Stimulated activated CD8-positive, alpha-beta memory T cell treated with anti-CD3 and anti-CD28 coated beads, Interleukin-4, amount 100 ng/mL, for 1 hour (primary cell): ENCODE measurements at regions not wholly inside any gene's neighbourhood (a gene's known extent, or its start where the extent isn't known, plus 50 kb on each side); places are given as distances from the start of the nearest gene placed in this dataset.

Experiments used
- DNase-seq, 2 donors: peaks; one replicate each; pipeline ENCODE4 v3.0.0-alpha.2; 2020; ENCODE audit warnings: low read depth in 2 of 2, low spot score in 1 of 2

DNA sequence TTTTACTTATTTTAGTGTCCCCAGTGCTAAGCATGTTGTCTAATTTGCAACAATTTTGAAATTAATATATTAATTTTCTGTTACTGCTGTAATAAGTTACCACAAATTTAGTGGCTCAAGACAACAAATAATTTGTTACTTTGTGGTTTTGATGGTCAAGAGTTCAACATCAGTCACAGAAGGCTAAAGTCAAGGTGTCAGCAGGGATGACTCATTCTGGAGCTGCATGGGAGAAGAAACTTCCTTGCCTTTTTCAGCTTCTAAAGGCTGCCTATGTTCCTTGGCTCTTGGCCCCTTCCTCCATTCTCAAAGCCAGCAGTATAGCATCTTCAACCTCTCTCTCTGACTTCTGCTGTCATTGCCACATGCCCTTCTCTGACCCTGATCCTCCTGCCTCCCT, 271.8 kb downstream of the HLX start:
- no peak for DNase-seq

DNA sequence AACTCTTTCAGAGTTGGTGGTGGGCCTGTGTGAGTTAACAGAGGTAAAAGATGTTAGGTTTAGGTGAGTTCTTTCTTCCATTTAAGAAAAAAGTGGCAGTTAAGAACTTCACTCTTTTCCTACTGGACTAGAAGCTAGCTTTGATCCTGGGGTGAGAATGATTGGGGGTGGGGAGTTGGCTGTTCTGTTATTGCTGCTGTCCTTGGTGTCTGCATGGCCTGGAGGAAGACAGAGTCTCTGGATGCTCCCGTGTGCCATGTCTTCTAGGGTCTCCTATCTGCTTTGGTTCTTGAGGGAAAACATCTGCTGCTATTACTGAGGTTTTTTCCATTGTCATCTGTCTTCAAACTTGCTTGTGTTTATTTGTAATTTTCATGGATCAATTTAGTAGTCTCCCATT, 275.7 kb downstream of the HLX start:
- no peak for DNase-seq

DNA sequence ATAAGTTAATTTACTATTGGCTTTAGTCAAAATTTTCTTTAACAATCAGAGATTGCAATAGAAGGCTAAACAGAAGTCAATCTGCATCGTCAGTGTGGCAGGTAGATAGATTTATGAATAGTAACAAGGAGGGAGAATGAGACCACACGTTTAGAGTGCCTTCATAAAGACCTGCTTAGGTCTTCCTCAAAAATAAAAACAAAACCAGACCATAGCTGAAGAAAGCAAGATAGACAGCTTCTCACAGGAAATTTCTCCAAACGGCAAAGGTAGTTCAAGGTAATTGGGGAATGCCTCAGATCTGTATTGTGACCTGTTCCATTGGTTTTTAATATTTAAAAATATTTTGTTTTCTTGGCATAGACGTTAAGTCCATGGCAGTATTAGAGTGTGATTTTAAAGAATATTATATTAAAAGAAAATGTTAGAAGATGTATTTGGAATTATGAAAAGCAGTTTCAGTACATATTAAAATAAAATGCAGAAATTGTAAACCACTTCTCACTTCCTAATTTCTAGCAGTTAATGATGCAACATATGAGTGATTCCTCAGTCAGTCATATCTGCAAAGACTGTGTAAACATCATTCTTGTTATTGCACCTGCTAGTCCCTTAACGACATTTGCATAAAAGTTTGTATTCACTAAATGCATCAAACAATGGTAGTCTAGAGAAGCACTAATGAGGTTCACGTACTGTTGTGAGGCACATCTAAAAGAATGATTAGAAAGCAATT, 278.0 kb downstream of the HLX start:
- DNase-seq, result no peak

DNA sequence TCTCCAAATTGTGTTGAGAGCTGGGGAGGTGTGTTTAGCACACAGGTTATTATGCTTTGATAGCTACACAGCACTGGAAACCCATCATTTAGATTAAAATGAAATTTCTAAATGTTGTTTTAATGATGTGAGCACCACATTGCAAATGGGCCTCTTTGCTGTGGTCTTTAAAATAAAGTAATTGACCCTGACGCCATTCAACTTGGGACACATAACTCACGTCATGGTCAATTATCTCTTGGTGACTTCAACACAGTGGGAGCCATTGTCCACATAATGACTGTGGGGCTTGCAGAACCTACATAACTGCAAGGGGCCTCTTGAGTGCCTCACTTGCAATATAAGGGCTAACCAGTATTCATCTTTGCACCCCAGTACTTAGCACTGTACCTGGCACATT, 280.4 kb downstream of the HLX start:
- DNase-seq, result no peak

DNA sequence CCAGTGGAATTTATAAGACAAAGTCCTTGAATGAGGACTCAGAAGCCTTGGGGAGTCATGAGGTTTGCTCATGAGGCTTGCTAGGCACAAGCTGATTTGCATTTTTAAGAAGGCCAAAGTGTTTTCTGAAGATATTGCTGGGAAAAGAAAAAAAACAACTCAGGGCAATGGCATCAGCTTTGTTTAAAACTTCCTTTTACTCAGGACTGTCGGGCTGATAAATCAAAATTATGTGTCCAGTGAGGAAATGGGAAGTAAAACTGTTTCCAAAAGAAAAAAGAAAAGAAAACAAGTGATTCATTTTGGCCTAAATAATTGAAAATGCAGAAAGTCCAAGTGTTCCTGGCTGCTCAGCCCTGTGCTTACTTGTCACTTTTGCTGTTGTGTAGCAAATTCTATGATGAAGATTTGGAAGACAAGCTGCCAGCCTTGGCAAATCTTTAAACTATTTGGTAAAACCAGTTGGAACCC, 282.4 kb downstream of the HLX start:
- DNase-seq, result no peak

DNA sequence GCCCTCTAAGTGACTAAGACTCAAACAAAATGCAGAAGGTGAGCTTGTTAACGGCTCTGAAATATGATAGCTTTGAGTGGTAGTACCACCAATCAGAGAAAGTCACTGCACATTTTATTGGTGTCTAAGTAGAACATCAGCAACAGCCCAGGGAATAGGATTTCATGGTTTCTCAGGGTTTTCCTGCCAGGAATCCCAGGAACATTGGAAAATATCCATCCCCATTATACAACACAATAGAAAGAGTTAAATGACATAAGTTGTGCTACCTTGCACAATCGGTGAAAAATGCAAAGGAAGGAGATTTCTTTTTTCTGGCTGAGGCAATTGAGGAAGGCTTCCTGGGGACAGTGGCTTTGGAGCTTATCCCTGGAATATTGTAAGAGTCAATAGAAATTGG, 283.1 kb downstream of the HLX start:
- DNase-seq, result no peak

DNA sequence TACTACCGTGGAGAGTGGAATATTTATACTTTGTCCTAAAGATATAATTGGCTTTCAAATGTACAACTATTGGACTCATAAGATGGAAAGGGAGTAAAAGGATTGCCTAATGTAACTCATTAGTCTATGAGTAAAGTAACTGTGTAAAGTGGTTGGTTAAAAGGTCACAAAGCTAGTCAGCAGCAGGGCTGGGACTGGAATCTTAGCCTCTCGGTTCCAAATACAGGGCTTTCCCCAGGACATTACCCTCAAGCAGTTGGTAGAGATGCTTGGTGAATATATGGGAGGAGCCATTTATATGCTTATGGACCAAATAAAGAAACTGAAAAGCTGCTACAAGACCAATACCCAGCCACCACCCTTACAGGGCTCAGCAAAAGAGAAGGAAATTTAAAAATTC, 283.7 kb downstream of the HLX start:
- no peak for DNase-seq

DNA sequence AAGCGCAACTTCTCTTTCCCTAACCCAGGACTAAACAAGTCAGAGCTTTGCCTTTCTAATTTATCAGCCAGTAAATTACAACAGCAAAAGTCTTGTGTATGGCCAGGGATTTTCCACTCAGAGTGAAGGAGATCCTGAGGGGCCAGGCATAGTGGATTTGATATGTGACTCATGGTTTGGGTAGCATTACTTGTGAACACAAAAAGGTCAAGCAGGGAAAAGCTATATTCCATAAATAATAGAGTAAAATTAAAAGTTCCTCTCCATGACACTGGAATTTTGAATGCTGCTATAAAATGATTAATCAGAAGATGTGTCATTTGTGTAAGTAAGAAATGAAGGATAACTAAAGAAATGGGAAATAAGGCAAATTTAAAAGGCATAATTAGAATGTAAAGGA, 284.8 kb downstream of the HLX start:
- no peak for DNase-seq

DNA sequence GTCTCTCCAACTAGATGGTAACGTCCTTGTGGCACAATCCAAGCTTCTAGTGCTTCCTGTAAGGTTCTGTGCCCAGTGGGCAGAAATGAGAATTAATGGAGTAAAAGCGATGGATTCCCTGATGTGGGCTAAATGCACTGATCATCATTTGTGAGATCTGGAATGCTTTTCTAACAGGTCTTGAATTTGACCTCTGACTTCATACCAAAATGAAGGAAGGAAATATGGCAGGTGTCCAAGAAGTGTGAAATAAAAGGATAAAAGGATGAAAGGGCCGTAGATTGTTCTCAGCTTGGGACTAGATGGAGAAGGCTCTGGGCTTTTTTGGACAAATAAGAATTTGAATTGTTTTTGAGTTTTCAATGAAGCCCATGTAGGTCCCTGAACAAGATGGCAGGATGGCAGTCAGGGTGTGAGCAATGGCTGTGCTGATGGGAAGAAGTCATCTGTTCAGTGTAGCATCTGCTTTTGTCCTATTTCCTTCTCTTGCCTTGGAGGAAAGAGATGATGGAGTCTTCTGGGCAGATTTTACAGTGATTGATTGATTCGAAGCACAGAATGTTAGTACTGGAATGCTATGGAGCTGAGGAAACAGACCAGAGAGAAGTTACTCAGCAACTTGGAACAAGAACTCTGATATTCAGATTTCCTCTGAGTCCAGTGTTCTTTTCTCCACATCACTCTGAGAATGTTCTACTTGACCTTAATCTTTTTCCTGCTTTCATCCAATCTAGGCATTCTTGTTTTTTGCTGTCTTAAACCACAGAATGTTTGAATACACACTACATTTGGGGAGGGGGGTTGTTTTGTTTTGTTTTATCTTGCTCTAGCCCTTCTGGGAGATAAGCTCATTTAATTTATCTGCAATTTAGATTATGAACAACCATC, 286.0 kb downstream of the HLX start:
- DNase-seq, result no peak

DNA sequence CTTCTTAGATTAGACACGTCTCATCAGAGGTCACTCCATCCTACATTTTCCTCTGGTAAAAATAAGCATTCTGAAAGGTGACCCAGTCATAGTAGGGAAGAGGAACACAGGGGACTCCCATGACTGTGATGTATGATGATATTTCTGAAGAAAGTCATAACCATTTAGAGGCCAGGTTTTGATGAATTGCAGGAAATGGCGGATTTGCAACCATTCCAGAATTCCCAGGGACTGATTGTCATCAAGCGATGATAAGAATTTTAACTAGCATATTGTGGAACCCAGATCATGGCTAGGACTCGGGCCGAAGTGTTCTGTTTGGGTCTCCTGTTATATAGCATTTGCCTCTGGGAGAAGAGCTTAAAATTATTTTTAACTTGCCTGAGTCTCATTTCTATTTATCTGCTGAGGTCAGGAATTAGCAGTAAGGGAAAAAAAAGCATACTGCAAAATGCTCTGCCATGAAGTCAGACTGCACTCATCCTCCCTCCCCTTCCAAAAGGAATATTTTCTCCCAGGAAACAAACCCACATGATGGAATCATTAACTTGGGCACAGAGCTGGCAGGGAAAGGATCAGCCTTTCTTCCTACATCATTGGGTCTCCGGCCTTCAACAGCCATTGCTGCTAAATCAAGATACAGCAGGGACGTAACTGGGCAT, 286.7 kb downstream of the HLX start:
- no peak for DNase-seq

DNA sequence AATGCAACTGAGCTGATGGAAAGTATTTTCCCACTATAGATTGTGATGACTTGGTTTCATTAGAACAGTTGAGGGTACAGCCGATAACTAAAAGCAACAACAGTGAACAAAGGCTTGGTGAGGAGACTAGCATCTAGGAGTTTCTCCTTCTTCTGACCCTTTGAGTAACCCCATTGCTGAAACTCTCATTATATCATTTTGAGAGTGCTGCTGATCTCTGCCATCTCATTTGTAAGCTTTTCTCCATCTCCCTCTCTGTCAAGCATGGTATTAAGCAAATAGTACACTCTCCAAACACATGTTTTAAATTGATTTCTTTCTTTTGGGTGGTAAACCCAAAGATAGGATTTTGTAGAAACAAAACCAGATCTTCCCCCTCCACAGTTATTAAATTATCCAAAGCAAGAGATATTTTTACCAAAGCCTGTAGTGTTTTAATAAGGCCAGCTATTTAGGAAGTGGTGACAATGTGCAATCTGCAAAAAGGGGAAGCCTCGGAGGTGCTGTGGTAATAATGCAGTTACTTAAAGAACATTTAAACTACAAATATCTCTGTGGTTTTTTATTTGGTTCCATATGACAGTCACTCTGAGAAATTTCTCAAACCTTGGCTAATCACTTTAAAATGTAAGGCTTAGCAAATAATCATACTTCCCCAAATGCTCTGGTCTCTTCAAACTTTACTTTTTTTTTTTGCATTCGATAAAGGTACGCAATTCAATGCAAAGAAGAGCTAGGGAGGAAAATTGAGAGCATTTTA, 287.5 kb downstream of the HLX start:
- no peak for DNase-seq

DNA sequence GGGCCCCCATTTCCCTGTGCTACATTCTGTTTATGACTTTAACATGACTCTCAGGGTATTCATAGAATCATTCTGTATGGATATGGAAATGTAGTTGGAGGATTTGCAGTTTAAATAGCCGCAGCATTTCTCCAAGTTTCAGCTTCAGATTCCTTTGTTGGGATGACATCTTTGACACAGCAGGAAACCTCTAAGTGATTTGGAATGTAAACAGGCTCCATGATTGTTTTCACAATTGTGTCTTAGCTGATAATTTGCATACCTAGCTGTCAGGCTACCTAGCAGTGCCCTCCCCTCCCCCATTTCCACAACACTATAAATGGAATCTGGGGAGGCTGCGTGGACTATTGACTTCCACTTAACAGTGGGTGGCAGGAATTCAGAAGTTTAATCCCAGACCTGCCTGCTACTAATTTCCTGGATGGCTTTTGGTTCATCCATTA, 290.2 kb downstream of the HLX start:
- no peak for DNase-seq

DNA sequence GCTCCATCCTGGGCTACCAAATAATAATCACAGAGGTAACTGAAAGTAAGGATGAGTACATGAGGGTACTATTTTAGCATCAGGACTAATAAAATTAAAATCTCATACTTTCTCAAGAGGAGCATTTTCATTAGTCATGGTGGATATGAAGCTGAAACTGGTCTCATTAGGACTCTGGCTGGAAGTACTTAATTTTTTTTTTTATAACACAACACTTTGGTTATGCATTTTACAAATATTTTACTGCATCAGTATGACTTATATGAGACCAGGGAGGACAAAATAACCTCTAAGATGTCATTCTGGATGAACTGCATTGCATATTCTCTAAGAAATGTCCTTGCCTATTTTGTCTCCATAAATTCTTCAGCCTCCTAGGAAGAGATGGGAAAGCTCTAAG, 290.9 kb downstream of the HLX start:
- DNase-seq, result no peak

DNA sequence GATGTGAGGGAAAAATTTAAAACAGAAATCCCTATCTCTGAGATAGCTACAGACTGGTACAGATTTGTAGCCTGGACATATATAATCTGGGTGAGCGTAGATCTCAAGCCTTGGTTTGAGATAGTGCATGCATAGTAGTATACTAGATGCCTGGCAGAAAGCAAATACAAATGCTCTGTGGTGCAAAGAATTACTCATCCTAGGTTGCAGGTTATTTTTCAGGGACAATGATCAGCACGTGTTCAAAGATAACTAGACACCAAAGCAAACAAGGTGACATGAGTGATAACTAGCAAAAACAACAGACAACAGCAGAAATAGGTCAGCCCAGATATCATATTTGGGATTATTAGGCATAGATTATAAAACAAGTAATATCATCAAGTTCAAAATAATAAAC, 292.5 kb downstream of the HLX start:
- no peak for DNase-seq

DNA sequence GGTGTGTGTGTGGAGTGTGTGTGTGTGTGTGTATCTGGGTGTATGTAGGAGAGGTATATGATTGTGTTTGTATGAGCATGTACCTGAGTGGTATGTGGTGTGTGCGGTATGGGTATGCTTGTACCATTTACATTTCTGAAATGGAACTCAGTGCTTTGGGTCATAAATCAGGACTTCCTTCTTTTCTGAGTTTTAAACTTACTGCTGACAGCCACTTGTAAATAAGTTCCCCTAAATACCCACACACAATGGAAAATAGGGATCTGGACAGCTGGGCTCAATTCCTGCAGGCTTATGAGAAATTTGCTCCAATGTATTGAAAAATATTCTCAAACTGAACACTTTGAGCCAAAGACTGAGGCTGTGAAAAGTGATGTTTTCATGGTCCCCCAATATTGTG, 293.6 kb downstream of the HLX start:
- DNase-seq, result no peak

DNA sequence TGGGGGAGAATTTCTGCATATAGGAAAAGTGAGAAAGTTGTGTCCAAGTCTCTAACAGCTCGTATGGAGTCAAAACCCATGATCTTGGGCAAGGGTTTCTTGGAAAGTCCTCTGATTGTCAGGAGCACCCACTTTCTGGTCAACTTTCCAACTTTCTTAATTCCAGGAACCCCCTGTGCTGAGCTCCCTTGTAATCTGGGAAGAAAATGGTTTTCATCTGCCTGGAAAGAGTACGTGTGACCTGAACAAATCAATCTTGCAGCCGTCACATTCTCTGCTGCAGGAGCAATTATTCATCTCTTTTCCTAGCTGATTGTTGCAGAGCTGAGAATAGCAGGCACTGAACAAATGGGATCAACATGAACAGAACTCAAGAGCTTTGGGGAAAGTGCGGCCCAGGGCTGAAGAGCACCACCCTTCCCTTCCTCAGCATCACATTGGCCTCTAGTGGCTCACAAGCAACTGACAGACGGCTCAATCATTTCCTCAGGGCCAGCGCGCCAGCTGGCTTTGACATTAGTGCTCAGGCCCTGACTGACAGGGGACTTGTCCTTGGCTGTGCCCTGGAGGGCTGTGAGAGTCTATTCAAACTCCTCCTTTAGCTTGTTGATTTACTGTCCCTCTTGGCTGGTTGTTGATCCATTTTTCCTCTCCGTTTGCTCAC, 295.2 kb downstream of the HLX start:
- DNase-seq, result no peak

DNA sequence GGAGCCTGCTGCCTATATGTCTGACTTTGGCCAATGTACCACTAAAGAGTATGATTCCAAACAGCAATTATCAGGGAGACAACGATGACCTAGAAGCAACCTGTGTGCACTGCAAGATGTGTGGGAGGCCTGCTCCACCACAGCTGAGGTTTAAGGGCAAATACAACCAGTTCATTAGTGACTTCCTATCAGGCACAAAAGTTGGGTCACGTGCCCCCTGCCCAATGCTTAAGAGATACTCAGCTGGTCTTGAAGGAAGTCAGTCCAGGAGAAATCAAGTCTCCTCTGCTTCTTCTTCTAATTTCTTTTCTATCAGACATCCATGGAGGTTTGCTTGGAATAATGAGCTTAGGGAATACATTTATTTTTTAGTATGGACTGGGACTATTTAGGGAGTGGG, 296.0 kb downstream of the HLX start:
- no peak for DNase-seq

DNA sequence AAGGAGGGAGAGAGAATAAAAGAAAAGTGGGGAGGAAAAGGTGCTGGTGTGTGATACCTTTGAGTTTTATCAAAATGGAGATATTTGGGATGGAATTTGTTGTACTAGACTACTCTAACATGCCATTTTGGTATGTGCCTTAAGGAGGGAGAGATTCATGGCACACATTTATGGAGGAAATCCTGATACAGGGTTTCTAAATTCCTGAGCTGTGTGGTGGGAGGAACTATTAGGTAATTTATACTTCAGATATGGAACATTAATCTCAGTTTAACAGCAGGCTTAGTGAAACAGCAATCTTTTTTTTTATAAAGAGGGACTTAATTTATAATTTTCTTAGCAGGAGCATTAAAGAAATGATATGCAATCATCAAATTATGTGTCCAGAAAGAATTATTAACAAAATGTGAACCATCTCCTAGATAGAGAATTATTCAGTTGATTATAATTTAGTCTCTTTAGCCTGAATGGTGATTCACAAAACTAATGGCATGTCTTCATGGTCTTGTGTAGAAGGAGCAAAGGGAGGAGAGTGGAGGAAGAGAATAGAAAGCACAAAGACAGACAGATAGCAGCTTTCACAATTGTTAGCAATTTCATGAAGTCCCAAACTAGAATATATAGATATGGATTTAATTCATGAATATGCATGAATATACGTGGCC, 301.6 kb downstream of the HLX start:
- DNase-seq, result no peak

DNA sequence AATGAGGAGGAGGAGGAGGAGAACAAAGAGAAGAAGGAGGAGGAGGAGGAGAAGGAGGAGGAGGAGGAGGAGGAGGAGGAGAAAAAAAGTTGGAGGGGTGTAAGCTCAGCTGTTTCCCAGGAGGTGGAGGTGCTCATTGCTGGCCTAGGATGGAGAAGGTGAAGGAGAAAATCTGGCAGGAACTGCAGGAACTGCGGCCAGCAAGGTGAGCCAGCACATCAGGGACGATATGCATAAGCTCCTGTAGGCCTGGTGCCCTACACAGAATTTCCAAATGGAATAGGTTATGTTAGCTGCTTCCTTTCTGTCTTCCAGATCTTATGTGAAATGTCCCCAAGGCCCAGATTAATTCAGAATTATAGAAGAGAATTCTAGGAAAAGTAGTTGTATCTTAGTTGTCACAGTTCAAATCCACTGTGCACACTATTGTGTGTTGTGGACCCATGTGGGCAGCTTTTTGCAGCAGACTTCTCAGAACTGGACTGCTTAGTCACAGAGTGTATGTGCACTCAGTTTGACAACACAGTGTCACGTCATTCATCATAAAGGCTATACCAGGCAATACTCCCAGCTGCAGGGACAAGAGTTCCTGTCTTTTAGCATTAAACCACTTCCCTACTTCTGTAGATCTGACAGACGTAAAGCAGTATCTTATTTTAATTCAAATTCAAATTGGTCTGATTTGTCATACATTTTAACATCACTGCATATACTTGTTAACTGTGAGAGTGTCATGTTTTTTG, 303.7 kb downstream of the HLX start:
- DNase-seq, result no peak
